HEK293 (cell line): ENCODE measurements at regions not wholly inside any gene's neighbourhood (a gene's known extent, or its start where the extent isn't known, plus 50 kb on each side); places are given as distances from the start of the nearest gene placed in this dataset.

ENCODE experiments used
- CTCF ChIA-PET: fragments of 350-600 bp; formaldehyde crosslinking; extraction: SDS; loops from one replicate; lab custom pipeline; 2021; ENCODE audit warnings: antibody characterized with exemption; lab: Yijun Ruan, JAX
- POLR2A ChIA-PET: fragments of 300-600 bp; formaldehyde crosslinking; extraction: SDS; loops from one replicate; lab custom pipeline; 2020; ENCODE audit warnings: antibody characterized with exemption, inconsistent platforms; lab: Yijun Ruan, JAX
- H3K27ac ChIP-seq: fragments of 200-500 bp; sonication (Bioruptor generic); 2 replicates; pipeline ENCODE4 v1.5.1; 2014; ENCODE audit warnings: low read depth, low read length, control low read depth, inconsistent platforms; ENCODE audit errors: extremely low read depth
- H3K36me3 ChIP-seq, 2 experiments: fragments of 200-500 bp in 1 of 2; sonication (Bioruptor generic) in 1 of 2; 1 replicate in 1 of 2; 2 replicates in 1 of 2; pipeline ENCODE4 v1.5.1; 2014 to 2017; ENCODE audit warnings: inconsistent platforms in 2 of 2, low read length in 2 of 2; ENCODE audit not compliant: control insufficient read depth in 2 of 2, insufficient read depth in 1 of 2
- H3K4me1 ChIP-seq: fragments of 200-500 bp; sonication (Bioruptor generic); 2 replicates; pipeline ENCODE4 v1.5.1; 2014; ENCODE audit warnings: mild to moderate bottlenecking, low read length, inconsistent platforms; ENCODE audit not compliant: control insufficient read depth, insufficient read depth
- H3K4me3 ChIP-seq: 2 replicates; pipeline ENCODE4 v1.5.1; 2011; ENCODE audit warnings: low read depth, mild to moderate bottlenecking, control low read depth, low read length, moderate library complexity
- H3K9me3 ChIP-seq: fragments of 200-500 bp; sonication (Bioruptor generic); 2 replicates; pipeline ENCODE4 v1.5.1; 2014; ENCODE audit warnings: low read depth, low read length, inconsistent platforms; ENCODE audit not compliant: control insufficient read depth, insufficient read depth
- KLF8 ChIP-seq: fragments of 450-650 bp; formaldehyde crosslinking; IDR thresholded peaks from 2 replicates; pipeline ENCODE4 v1.5.1; 2016; ENCODE audit warnings: missing biosample characterization, missing genetic modification characterization
- WT1 ChIP-seq: fragments of 450-650 bp; formaldehyde crosslinking; IDR thresholded peaks from 2 replicates; pipeline ENCODE4 v1.5.1; 2016; ENCODE audit warnings: missing biosample characterization, missing genetic modification characterization
- ZIC2 ChIP-seq: fragments of 450-650 bp; formaldehyde crosslinking; IDR thresholded peaks from 2 replicates; pipeline ENCODE4 v1.5.1; 2016; ENCODE audit warnings: missing biosample characterization, missing genetic modification characterization
- ZNF274 ChIP-seq, 2 experiments: fragments of 200-500 bp in 1 of 2; fragments of 450-650 bp in 1 of 2; sonication (Bioruptor generic) in 1 of 2; formaldehyde crosslinking in 1 of 2; IDR thresholded peaks; 2 replicates each; pipeline versions ENCODE4 v1.5.1 to v1.6.1; 2014 to 2016; ENCODE audit warnings: borderline replicate concordance in 1 of 2, inconsistent platforms in 1 of 2, low read length in 1 of 2, missing biosample characterization in 1 of 2, missing genetic modification characterization in 1 of 2
- ZNF335 ChIP-seq: fragments of 450-650 bp; formaldehyde crosslinking; conservative IDR thresholded peaks from 2 replicates; pipeline ENCODE4 v1.5.1; 2016; ENCODE audit warnings: missing biosample characterization, missing genetic modification characterization
- ZNF341 ChIP-seq: fragments of 450-650 bp; formaldehyde crosslinking; IDR thresholded peaks from 2 replicates; pipeline ENCODE4; 2016; ENCODE audit warnings: low read depth, missing biosample characterization, missing genetic modification characterization
- ZSCAN30 ChIP-seq: fragments of 450-650 bp; IDR thresholded peaks from 2 replicates; pipeline ENCODE4 v1.5.1; 2018; ENCODE audit warnings: missing biosample characterization, mild to moderate bottlenecking, missing genetic modification characterization, moderate library complexity
- TF ChIP-seq, protein P1 (sequence below): fragments of 450-650 bp; formaldehyde crosslinking; IDR thresholded peaks from 2 replicates; pipeline ENCODE4 v1.5.1; 2016; ENCODE audit warnings: missing biosample characterization, missing genetic modification characterization
- TF ChIP-seq, protein P2 (sequence below): fragments of 450-650 bp; formaldehyde crosslinking; IDR thresholded peaks from 2 replicates; pipeline ENCODE4 v1.5.1; 2016; ENCODE audit warnings: missing biosample characterization, missing genetic modification characterization, borderline replicate concordance
- TF ChIP-seq, protein P3 (sequence below): fragments of 450-650 bp; formaldehyde crosslinking; IDR thresholded peaks from 2 replicates; pipeline ENCODE4 v1.5.1; 2016; ENCODE audit warnings: missing biosample characterization, missing genetic modification characterization, borderline replicate concordance

DNA sequence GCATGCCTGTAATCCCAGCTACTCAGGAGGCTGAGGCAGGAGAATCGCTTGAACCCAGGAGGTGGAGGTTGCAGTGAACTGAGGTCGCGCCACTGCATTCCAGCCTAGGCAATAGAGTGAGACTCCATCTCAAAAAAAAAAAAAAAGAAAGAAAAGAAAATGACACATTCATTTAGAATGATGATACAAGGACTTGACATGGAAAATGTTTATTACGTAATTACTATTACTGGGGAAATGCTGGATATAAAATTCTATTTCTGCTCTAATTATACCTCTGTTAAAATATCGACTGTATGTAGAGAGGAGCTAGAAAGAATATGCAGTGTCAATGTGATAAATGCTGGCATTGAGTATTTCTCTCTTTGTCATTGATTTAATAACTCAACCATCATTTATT, 54.7 kb upstream of the CTPS1 start:
- Histone ChIP-seq H3K4me1 (no peaks in the 10 kb centered on the region), H3K36me3 (no peaks in the 10 kb centered on the region), H3K9me3 (no peaks in the 10 kb centered on the region)
- TF ChIP-seq, protein P1, sequence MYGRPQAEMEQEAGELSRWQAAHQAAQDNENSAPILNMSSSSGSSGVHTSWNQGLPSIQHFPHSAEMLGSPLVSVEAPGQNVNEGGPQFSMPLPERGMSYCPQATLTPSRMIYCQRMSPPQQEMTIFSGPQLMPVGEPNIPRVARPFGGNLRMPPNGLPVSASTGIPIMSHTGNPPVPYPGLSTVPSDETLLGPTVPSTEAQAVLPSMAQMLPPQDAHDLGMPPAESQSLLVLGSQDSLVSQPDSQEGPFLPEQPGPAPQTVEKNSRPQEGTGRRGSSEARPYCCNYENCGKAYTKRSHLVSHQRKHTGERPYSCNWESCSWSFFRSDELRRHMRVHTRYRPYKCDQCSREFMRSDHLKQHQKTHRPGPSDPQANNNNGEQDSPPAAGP (tag by site-specific recombination), result no peak
- TF ChIP-seq KLF8 (tag by site-specific recombination) (no peak), ZNF341 (tag by site-specific recombination) (no peak)
- TF ChIP-seq, protein P2, sequence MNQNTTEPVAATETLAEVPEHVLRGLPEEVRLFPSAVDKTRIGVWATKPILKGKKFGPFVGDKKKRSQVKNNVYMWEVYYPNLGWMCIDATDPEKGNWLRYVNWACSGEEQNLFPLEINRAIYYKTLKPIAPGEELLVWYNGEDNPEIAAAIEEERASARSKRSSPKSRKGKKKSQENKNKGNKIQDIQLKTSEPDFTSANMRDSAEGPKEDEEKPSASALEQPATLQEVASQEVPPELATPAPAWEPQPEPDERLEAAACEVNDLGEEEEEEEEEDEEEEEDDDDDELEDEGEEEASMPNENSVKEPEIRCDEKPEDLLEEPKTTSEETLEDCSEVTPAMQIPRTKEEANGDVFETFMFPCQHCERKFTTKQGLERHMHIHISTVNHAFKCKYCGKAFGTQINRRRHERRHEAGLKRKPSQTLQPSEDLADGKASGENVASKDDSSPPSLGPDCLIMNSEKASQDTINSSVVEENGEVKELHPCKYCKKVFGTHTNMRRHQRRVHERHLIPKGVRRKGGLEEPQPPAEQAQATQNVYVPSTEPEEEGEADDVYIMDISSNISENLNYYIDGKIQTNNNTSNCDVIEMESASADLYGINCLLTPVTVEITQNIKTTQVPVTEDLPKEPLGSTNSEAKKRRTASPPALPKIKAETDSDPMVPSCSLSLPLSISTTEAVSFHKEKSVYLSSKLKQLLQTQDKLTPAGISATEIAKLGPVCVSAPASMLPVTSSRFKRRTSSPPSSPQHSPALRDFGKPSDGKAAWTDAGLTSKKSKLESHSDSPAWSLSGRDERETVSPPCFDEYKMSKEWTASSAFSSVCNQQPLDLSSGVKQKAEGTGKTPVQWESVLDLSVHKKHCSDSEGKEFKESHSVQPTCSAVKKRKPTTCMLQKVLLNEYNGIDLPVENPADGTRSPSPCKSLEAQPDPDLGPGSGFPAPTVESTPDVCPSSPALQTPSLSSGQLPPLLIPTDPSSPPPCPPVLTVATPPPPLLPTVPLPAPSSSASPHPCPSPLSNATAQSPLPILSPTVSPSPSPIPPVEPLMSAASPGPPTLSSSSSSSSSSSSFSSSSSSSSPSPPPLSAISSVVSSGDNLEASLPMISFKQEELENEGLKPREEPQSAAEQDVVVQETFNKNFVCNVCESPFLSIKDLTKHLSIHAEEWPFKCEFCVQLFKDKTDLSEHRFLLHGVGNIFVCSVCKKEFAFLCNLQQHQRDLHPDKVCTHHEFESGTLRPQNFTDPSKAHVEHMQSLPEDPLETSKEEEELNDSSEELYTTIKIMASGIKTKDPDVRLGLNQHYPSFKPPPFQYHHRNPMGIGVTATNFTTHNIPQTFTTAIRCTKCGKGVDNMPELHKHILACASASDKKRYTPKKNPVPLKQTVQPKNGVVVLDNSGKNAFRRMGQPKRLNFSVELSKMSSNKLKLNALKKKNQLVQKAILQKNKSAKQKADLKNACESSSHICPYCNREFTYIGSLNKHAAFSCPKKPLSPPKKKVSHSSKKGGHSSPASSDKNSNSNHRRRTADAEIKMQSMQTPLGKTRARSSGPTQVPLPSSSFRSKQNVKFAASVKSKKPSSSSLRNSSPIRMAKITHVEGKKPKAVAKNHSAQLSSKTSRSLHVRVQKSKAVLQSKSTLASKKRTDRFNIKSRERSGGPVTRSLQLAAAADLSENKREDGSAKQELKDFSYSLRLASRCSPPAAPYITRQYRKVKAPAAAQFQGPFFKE (tag by site-specific recombination), result no peak
- TF ChIP-seq, protein P3, sequence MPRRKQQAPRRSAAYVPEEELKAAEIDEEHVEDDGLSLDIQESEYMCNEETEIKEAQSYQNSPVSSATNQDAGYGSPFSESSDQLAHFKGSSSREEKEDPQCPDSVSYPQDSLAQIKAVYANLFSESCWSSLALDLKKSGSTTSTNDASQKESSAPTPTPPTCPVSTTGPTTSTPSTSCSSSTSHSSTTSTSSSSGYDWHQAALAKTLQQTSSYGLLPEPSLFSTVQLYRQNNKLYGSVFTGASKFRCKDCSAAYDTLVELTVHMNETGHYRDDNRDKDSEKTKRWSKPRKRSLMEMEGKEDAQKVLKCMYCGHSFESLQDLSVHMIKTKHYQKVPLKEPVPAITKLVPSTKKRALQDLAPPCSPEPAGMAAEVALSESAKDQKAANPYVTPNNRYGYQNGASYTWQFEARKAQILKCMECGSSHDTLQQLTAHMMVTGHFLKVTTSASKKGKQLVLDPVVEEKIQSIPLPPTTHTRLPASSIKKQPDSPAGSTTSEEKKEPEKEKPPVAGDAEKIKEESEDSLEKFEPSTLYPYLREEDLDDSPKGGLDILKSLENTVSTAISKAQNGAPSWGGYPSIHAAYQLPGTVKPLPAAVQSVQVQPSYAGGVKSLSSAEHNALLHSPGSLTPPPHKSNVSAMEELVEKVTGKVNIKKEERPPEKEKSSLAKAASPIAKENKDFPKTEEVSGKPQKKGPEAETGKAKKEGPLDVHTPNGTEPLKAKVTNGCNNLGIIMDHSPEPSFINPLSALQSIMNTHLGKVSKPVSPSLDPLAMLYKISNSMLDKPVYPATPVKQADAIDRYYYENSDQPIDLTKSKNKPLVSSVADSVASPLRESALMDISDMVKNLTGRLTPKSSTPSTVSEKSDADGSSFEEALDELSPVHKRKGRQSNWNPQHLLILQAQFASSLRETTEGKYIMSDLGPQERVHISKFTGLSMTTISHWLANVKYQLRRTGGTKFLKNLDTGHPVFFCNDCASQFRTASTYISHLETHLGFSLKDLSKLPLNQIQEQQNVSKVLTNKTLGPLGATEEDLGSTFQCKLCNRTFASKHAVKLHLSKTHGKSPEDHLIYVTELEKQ (tag by site-specific recombination), result no peak
- TF ChIP-seq, all 188 proteins: peak for 0
- Histone ChIP-seq H3K27ac (no peak overlapping the region), H3K4me3 (no peak overlapping the region)
- CTCF ChIA-PET, result interaction anchor here (1.9 kb wide), 1 partner anchor 150 kb away, joined by 4 read pairs; no protein-coding TSS in a partner anchor
- POLR2A ChIA-PET, result no interaction called here

DNA sequence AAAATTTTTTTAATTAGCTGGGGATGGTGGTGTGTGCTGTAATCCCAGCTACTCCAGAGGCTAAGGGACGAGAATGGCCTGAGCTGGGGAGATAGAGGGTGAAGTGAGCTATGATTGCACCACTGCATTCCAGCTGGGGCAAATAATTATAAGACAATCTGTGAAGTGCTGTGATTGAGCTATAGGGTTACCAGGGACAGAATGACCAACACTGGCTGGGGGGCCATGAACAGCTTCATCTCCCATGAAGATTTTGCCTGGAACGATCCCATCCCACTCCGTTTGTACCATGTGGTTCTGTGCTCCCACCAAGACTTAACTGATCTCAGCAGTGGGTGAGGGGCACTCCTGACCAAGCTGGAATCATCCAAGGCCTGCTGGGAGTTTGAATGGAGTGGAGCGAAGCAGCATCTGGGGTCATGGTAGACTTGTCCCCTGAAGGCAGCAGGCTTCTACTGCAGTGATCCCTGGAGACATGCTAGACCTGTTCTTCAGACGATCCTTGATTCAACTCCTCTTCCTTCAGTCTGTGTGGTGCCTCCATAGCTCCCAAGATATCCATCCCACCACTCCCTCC, 53.6 kb upstream of the CTPS1 start:
- Histone ChIP-seq H3K36me3 (no peaks in the 10 kb centered on the region), H3K27ac (no peak overlapping the region), H3K4me3 (no peak overlapping the region), H3K4me1 (no peaks in the 10 kb centered on the region), H3K9me3 (no peaks in the 10 kb centered on the region)
- ChIA-PET POLR2A (no interaction called here), CTCF (interaction anchor here (0.6 to 2.2 kb wide), 4 partner anchors 23 to 76 kb away, joined by 3 to 6 read pairs (median 3); no protein-coding TSS in a partner anchor)
- TF ChIP-seq ZIC2 (tag by site-specific recombination), result peak; percentile 67
- TF ChIP-seq ZSCAN30, result no peak
- no peak for TF ChIP-seq ZNF274 (IDR thresholded peaks at IDR 0.05; ENCODE audit: low read length)
- TF ChIP-seq ZNF274 (tag by site-specific recombination; IDR thresholded peaks at IDR 0.05; ENCODE audit: borderline replicate concordance), result no peak
- no peak for TF ChIP-seq WT1 (tag by site-specific recombination)
- no peak for TF ChIP-seq ZNF335
